H1 (cell line): ENCODE measurements at regions not wholly inside any gene's neighbourhood (a gene's known extent, or its start where the extent isn't known, plus 50 kb on each side); places are given as distances from the start of the nearest gene placed in this dataset.

ENCODE experiments used
- CTCF ChIA-PET: fragments of 300-600 bp; sonication (Branson Sonifier 250); formaldehyde crosslinking; loops from one replicate; lab custom pipeline; 2021; ENCODE audit not compliant: partially characterized antibody; lab: Charles Lee
- POLR2A ChIA-PET: fragments of 300-600 bp; sonication (Branson Sonifier 250); formaldehyde crosslinking; loops from one replicate; lab custom pipeline; 2021; ENCODE audit warnings: inconsistent platforms; ENCODE audit not compliant: partially characterized antibody; lab: Charles Lee
- DNase-seq, 2 experiments: peaks; one replicate each; pipeline versions ENCODE4 v3.0.0 to v3.0.0-alpha.2; 2010 to 2022; ENCODE audit warnings: low spot score in 2 of 2, low read depth in 1 of 2, mixed read lengths in 1 of 2
- FAIRE-seq: peaks from 2 replicates; lab custom pipeline; 2011; peaks lifted over from hg19 to GRCh38; lab: Jason Lieb, UNC
- H2AFZ ChIP-seq: 2 replicates; pipeline ENCODE4 v1.8.1; 2012; ENCODE audit warnings: low read length, inconsistent platforms
- H2AK5ac ChIP-seq: 2 replicates; pipeline ENCODE4 v1.6.1; 2013; ENCODE audit warnings: low read depth, low read length
- H2BK120ac ChIP-seq: replicated peaks from 2 replicates; pipeline ENCODE3; 2013; ENCODE audit warnings: low read depth, low read length, inconsistent platforms
- H2BK12ac ChIP-seq: 2 replicates; pipeline ENCODE4 v1.6.1; 2013; ENCODE audit warnings: low read depth, low read length
- H2BK15ac ChIP-seq: 2 replicates; pipeline ENCODE4 v1.6.1; 2013; ENCODE audit warnings: low read length
- H2BK20ac ChIP-seq: 2 replicates; pipeline ENCODE4 v1.6.1; 2013; ENCODE audit warnings: low read length
- H2BK5ac ChIP-seq: 2 replicates; pipeline ENCODE4 v1.6.1; 2013; ENCODE audit warnings: low read depth, low read length
- H3K14ac ChIP-seq: 2 replicates; pipeline ENCODE4 v1.6.1; 2013; ENCODE audit warnings: inconsistent platforms; ENCODE audit not compliant: insufficient read length
- H3K18ac ChIP-seq: 2 replicates; pipeline ENCODE4 v1.6.1; 2013; ENCODE audit warnings: low read length; ENCODE audit errors: extremely low read depth
- H3K23ac ChIP-seq: 2 replicates; pipeline ENCODE4 v1.6.1; 2013; ENCODE audit warnings: inconsistent platforms; ENCODE audit not compliant: insufficient read length
- H3K23me2 ChIP-seq: 2 replicates; pipeline ENCODE4 v1.6.1; 2013; ENCODE audit warnings: low read depth, low read length
- H3K27ac ChIP-seq: 2 replicates; pipeline ENCODE4 v1.6.1; 2011; ENCODE audit warnings: low read depth, low read length, inconsistent platforms
- H3K27me3 ChIP-seq, 4 experiments: replicated peaks in 1 of 4; 1 replicate in 1 of 4; 2 replicates in 3 of 4; pipeline versions ENCODE4 v1.6.1 to v1.8.1; 2011 to 2013; ENCODE audit warnings: low read length in 3 of 4, mild to moderate bottlenecking in 3 of 4, inconsistent platforms in 2 of 4, mixed read lengths in 2 of 4, moderate library complexity in 1 of 4; ENCODE audit not compliant: control insufficient read depth in 3 of 4, insufficient read depth in 3 of 4; ENCODE audit errors: extremely low read depth in 1 of 4
- H3K36me3 ChIP-seq, 4 experiments: 2 replicates each; pipeline versions ENCODE4 v1.6.1 to v1.8.1; 2011 to 2013; ENCODE audit warnings: mild to moderate bottlenecking in 4 of 4, low read length in 3 of 4, moderate library complexity in 2 of 4, control low read depth in 1 of 4, inconsistent platforms in 1 of 4; ENCODE audit not compliant: insufficient read depth in 4 of 4, control insufficient read depth in 2 of 4
- H3K4ac ChIP-seq: replicated peaks from 2 replicates; pipeline ENCODE3; 2013; ENCODE audit warnings: low read length, low read depth, mixed read lengths, inconsistent platforms; ENCODE audit not compliant: insufficient read length
- H3K4me1 ChIP-seq, 4 experiments: replicated peaks in 1 of 4; 1 replicate in 1 of 4; 2 replicates in 3 of 4; pipeline versions ENCODE4 v1.6.1 to v1.8.1; 2011 to 2013; ENCODE audit warnings: low read length in 3 of 4, inconsistent platforms in 2 of 4, mixed read lengths in 1 of 4; ENCODE audit not compliant: insufficient read depth in 4 of 4, control insufficient read depth in 3 of 4
- H3K4me2 ChIP-seq, 2 experiments: 2 replicates each; pipeline versions ENCODE4 v1.6.1 to v1.8.1; 2011 to 2013; ENCODE audit warnings: low read depth in 2 of 2, low read length in 2 of 2, control low read depth in 1 of 2, inconsistent platforms in 1 of 2, mild to moderate bottlenecking in 1 of 2; ENCODE audit not compliant: insufficient read depth in 1 of 2
- H3K4me3 ChIP-seq, 4 experiments: fragments of 200-600, 300-600 bp in 1 of 4; sonication (generic), shearing (Covaris generic), sonication (Bioruptor Twin) in 1 of 4; 2 replicates each; pipeline versions ENCODE4 v1.5.1 to v1.8.1; 2011 to 2016; ENCODE audit warnings: low read length in 4 of 4, low read depth in 3 of 4, control low read depth in 2 of 4, inconsistent platforms in 2 of 4, mild to moderate bottlenecking in 2 of 4, mixed read lengths in 1 of 4, moderate library complexity in 1 of 4; ENCODE audit not compliant: insufficient read depth in 2 of 4; ENCODE audit errors: extremely low read depth in 1 of 4
- H3K56ac ChIP-seq: replicated peaks from 2 replicates; pipeline ENCODE3; 2013; ENCODE audit warnings: low read depth, mild to moderate bottlenecking, mixed read lengths, low read length, inconsistent platforms; ENCODE audit not compliant: insufficient read length
- H3K79me1 ChIP-seq: 2 replicates; pipeline ENCODE4 v1.6.1; 2013; ENCODE audit warnings: low read depth, low read length, control low read depth
- H3K79me2 ChIP-seq, 2 experiments: 2 replicates each; pipeline versions ENCODE4 v1.6.1 to v1.8.1; 2012 to 2013; ENCODE audit warnings: low read length in 2 of 2, mild to moderate bottlenecking in 2 of 2, inconsistent platforms in 1 of 2; ENCODE audit not compliant: insufficient read depth in 2 of 2, control insufficient read depth in 1 of 2
- H3K9ac ChIP-seq, 4 experiments: replicated peaks in 1 of 4; 1 replicate in 1 of 4; 2 replicates in 3 of 4; pipeline versions ENCODE4 v1.6.1 to v1.8.1; 2011 to 2013; ENCODE audit warnings: low read depth in 3 of 4, low read length in 3 of 4, control low read depth in 2 of 4, mild to moderate bottlenecking in 2 of 4, moderate library complexity in 2 of 4, inconsistent platforms in 1 of 4; ENCODE audit errors: extremely low read depth in 1 of 4
- H3K9me3 ChIP-seq, 2 experiments: 2 replicates each; pipeline versions ENCODE4 v1.6.1 to v1.8.1; 2012 to 2013; ENCODE audit warnings: mild to moderate bottlenecking in 2 of 2, moderate library complexity in 2 of 2, control low read depth in 1 of 2, inconsistent platforms in 1 of 2, low read depth in 1 of 2, low read length in 1 of 2, mixed read lengths in 1 of 2; ENCODE audit not compliant: insufficient read depth in 2 of 2
- H4K20me1 ChIP-seq, 2 experiments: replicated peaks in 1 of 2; 2 replicates each; pipeline versions ENCODE3 to v1.8.1; 2011 to 2013; ENCODE audit warnings: inconsistent platforms in 2 of 2, low read length in 2 of 2, mild to moderate bottlenecking in 1 of 2; ENCODE audit not compliant: insufficient read depth in 2 of 2, control insufficient read depth in 1 of 2
- H4K5ac ChIP-seq: 2 replicates; pipeline ENCODE4 v1.6.1; 2013; ENCODE audit warnings: low read length, low read depth, mixed read lengths, inconsistent platforms; ENCODE audit not compliant: insufficient read length
- H4K8ac ChIP-seq: 2 replicates; pipeline ENCODE4 v1.8.0; 2013; ENCODE audit warnings: mild to moderate bottlenecking, moderate library complexity, low read length, inconsistent platforms; ENCODE audit not compliant: insufficient read depth; ENCODE audit errors: extremely low read depth
- H4K91ac ChIP-seq: replicated peaks from 2 replicates; pipeline ENCODE3; 2013; ENCODE audit warnings: low read length, mixed read lengths, inconsistent platforms; ENCODE audit not compliant: insufficient read length
- BCL11A ChIP-seq, 2 experiments: IDR thresholded peaks; one replicate each; pipeline ENCODE4 v1.6.1; 2011; ENCODE audit warnings: low read depth in 2 of 2, low read length in 2 of 2, mild to moderate bottlenecking in 2 of 2
- BRCA1 ChIP-seq: IDR thresholded peaks from 2 replicates; pipeline ENCODE4 v1.6.1; 2012; ENCODE audit warnings: low read depth, low read length, improper control_type of control experiment
- E2F6 ChIP-seq: IDR thresholded peaks from 2 replicates; pipeline ENCODE4 v1.6.1; 2012; ENCODE audit warnings: inconsistent platforms
- EGR1 ChIP-seq: IDR thresholded peaks from 2 replicates; pipeline ENCODE4 v1.6.1; 2011; ENCODE audit warnings: low read depth, low read length, borderline replicate concordance
- GABPA ChIP-seq: IDR thresholded peaks from 2 replicates; pipeline ENCODE4 v1.6.1; 2011; ENCODE audit warnings: mild to moderate bottlenecking, low read length, moderate library complexity, borderline replicate concordance; ENCODE audit not compliant: insufficient read depth
- GTF2F1 ChIP-seq: IDR thresholded peaks from 2 replicates; pipeline ENCODE4 v1.6.1; 2012; ENCODE audit warnings: low read depth, low read length, improper control_type of control experiment, borderline replicate concordance
- KDM4A ChIP-seq: IDR thresholded peaks from one replicate; pipeline ENCODE4 v1.7.1; 2012; ENCODE audit warnings: low read depth, mild to moderate bottlenecking, moderate library complexity, low read length, inconsistent platforms; ENCODE audit not compliant: severe bottlenecking
- RNF2 ChIP-seq: fragments of 200-900, 300-1000 bp; sonication (generic); IDR thresholded peaks from 2 replicates; pipeline ENCODE4 v1.7.1; 2016; ENCODE audit warnings: borderline replicate concordance, low read depth, mild to moderate bottlenecking, antibody characterized with exemption, low read length; ENCODE audit not compliant: poor library complexity, severe bottlenecking; ENCODE audit errors: missing control alignments
- SIRT6 ChIP-seq: IDR thresholded peaks from one replicate; pipeline ENCODE4 v1.7.1; 2012; ENCODE audit warnings: low read length, inconsistent platforms
- SP4 ChIP-seq: IDR thresholded peaks from 2 replicates; pipeline ENCODE4 v1.6.1; 2012; ENCODE audit warnings: low read length, inconsistent platforms
- TBP ChIP-seq: IDR thresholded peaks from 2 replicates; pipeline ENCODE4 v1.6.1; 2011; ENCODE audit warnings: low read depth, low read length, improper control_type of control experiment
- USF2 ChIP-seq: IDR thresholded peaks from 2 replicates; pipeline ENCODE4 v1.6.1; 2011; ENCODE audit warnings: low read length, improper control_type of control experiment
- WGBS, 2 experiments: shearing (Covaris generic) in 1 of 2; methylation state at CpG; one replicate each; pipeline versions ENCODE4 v1.1.6 to v1.1.7; 2013 to 2015; ENCODE audit warnings: low lambda C conversion rate in 2 of 2, mixed read lengths in 2 of 2, inconsistent platforms in 1 of 2, low coverage in 1 of 2, missing lambda C conversion rate in 1 of 2; ENCODE audit not compliant: insufficient replicate concordance in 2 of 2, insufficient coverage in 1 of 2, insufficient read length in 1 of 2; ENCODE audit errors: extremely low coverage in 1 of 2, missing lambda C conversion rate in 1 of 2; 5-methylcytosine and 5-hydroxymethylcytosine counted together

GRCh38 chr11:70545610-70545912 lies 147.2 kb downstream of the CTTN start:
- no peak overlapping the region for H3K9ac ChIP-seq
- no peak overlapping the region for H2AFZ ChIP-seq
- no peaks in the 10 kb centered on the region; a peak in 1 of 4 replicates for H3K9me3 ChIP-seq
- H2BK20ac ChIP-seq, result no peak overlapping the region; the same call in 1 of the 2 replicates
- H3K27ac ChIP-seq, result no peak overlapping the region; the same call in 1 of the 2 replicates
- peaks cover 2 to 4% of the 10 kb centered on the region in 2 experiments for H4K20me1 ChIP-seq
- H3K4me1 ChIP-seq, result peaks cover 0 to 21% (median 16%) of the 10 kb centered on the region in 4 experiments; a peak in 6 of 7 replicates
- H4K5ac ChIP-seq, result no peak overlapping the region
- peak overlapping the region; percentile 27; the same call in 1 of the 2 replicates for H2BK5ac ChIP-seq
- no peak for DNase-seq
- H2AK5ac ChIP-seq, result no peak overlapping the region
- no peaks in the 10 kb centered on the region; a peak in 1 of 8 replicates for H3K36me3 ChIP-seq
- no peaks in the 10 kb centered on the region for H3K23me2 ChIP-seq
- no peak overlapping the region for H3K18ac ChIP-seq
- no peak overlapping the region for H3K56ac ChIP-seq
- no peak overlapping the region for H3K4me3 ChIP-seq
- POLR2A ChIA-PET, result interaction anchor here (1.2 to 1.9 kb wide), 2 partner anchors 22 to 41 kb away, joined by 3 to 5 read pairs; no protein-coding TSS in a partner anchor
- no peak for FAIRE-seq
- 85% methylated on average over 5 of the region's 5 CpGs; no CpG with 5 or more reads in 1 of the 2 experiments for WGBS, 2 experiments
- H3K79me2 ChIP-seq, result no peaks in the 10 kb centered on the region
- peak overlapping the region in 1 of 2 experiments; percentile 16; a peak in 1 of 4 replicates for H3K4me2 ChIP-seq
- peak overlapping the region; percentile 53; the same call in 1 of the 2 replicates for H4K8ac ChIP-seq
- no peaks in the 10 kb centered on the region for H3K27me3 ChIP-seq
- CTCF ChIA-PET, result interaction anchor here (0.7 to 2.3 kb wide), 18 partner anchors 9 to 176 kb away, joined by 3 to 11 read pairs (median 4); no protein-coding TSS in a partner anchor
- no peak overlapping the region for H2BK120ac ChIP-seq
- no peak overlapping the region; the same call in 1 of the 2 replicates for H2BK15ac ChIP-seq
- no peak overlapping the region for H2BK12ac ChIP-seq
- peak overlapping the region; percentile 15 for H4K91ac ChIP-seq
- H3K4ac ChIP-seq, result no peak overlapping the region
- H3K79me1 ChIP-seq, result peaks cover 6% of the 10 kb centered on the region; the same call in 1 of the 2 replicates
- no peak overlapping the region for H3K14ac ChIP-seq
- H3K23ac ChIP-seq, result no peak overlapping the region
- TF ChIP-seq TBP, result no peak
- no peak for TF ChIP-seq GABPA
- no peak for TF ChIP-seq EGR1
- no peak for TF ChIP-seq E2F6
- no peak for TF ChIP-seq KDM4A
- TF ChIP-seq GTF2F1, result no peak
- TF ChIP-seq BRCA1, result no peak
- TF ChIP-seq SIRT6, result no peak
- no peak for TF ChIP-seq SP4
- no peak for TF ChIP-seq BCL11A (IDR thresholded peaks at IDR 0.05; ENCODE audit: low read depth in 2 of 2, low read length in 2 of 2)
- no peak for TF ChIP-seq USF2
- TF ChIP-seq RNF2, result no peak
